HG02759 (cell line): ENCODE measurements at regions not wholly inside any gene's neighbourhood (a gene's known extent, or its start where the extent isn't known, plus 50 kb on each side); places are given as distances from the start of the nearest gene placed in this dataset.
A peak's percentile ranks its signal among the peaks of the same experiment; 100 is the strongest.

Experiments
- ATAC-seq: cut with Tn5 transposase; IDR thresholded peaks from one replicate; pipeline ENCODE4 v1.9.1; 2021; ENCODE audit warnings: mild to moderate bottlenecking, moderate library complexity; ENCODE audit not compliant: unreplicated experiment

GRCh38 chr2:180481998-180482397 lies 474.9 kb upstream of the CWC22 start:
- no peak for ATAC-seq

- ATAC-seq: no peak
Observed at GRCh38 chr2:180478883-180479282, 471.8 kb upstream of the CWC22 start.

DNA sequence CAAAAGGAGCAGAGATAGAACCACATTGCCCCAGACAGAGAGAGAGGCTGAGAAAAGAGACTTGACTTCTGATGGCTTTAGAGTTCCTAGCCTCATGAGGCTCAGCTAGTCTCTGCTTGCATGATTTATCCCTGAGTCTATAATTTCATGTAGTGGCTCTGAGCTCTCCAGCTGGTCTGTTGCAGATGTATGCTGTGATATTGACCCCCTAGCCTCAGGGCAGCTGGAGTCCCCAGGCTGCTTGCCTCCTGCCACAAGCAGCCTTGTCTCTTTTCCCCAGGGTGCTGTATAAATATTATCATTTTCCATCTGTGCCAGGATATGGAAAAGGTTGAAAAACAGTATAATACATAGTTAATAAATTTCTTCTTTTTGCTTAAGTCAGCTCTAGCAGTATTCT lies 467.6 kb upstream of the CWC22 start:
- ATAC-seq: no peak

DNA sequence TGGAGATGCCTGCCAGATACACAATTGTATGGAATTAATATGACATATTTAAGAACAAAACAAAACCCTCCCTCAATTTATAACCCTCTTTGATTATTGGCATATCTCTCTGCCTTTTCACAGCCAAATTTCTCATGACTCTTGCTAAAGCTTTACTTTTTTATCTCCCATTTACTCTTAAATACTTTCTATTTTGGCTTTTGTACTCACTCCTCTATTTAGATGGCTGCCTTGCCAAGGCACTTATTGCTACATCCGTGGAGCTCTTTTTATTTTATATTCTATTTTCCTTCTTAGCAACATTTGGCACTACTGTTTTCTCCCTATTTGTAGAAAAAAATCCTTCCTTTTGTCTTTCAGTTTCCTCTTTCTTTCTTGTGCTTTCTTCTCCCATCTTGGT lies 466.4 kb upstream of the CWC22 start:
- no peak for ATAC-seq

- ATAC-seq: no peak
Observed at GRCh38 chr2:180472133-180472532, 465.0 kb upstream of the CWC22 start.

- ATAC-seq: no peak
Observed at GRCh38 chr2:180463608-180464007, 456.5 kb upstream of the CWC22 start.

- no peak for ATAC-seq
Observed at GRCh38 chr2:180461761-180462160, 454.7 kb upstream of the CWC22 start.

- ATAC-seq: no peak
Observed at GRCh38 chr2:180456801-180457200, 449.7 kb upstream of the CWC22 start.

DNA sequence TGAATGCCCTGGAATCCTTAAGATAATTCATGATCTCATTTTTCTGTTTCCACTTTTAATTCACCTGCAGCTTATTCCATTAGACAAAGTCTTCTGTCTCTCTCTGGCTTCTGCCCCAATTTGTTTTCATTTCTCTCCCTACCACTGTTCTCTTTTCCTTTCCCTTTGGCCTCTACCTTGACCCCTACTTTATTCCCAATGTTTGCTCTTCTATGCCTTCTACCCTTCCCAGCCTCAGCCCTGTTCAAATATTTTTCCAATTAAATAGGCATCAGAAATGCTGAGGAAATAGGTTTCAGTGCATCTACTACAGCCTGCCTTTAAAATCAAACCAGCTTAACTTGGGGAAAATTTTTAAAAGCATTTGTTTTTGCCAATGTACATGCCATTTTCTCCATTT lies 443.7 kb upstream of the CWC22 start:
- no peak for ATAC-seq

DNA sequence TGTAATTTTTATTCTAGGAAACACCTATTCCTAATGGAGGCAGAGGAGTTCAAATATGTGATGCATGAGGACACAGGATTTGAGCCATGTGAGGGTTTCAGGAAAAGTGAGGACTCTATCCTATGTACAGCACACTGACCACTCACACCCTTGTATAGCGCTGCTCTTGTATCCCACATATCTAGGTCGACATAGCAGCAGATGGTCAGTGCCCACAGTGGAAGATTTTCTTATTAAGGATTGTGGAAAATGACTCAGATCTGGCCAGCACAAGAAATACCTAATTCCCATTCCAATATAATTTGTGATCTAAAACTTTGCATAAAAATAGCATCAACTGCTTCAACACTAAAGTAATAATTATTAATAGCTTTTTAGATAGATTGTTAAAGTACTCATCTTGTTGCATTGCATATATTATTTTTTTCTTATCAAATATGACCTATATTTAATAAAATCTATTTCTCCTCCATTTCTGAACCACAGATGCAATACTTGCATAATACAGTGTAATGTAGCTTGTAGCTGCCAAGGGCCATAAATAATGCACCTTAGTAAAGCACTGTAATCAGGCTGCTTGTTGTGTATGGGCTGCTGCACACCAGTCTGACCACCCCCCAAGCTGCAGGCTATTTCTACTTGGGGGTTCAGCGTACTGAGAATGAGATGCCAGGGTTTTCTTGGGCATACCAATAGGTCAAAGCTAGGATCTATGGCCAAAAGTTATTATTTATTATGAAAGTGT lies 442.2 kb upstream of the CWC22 start:
- ATAC-seq: no peak

DNA sequence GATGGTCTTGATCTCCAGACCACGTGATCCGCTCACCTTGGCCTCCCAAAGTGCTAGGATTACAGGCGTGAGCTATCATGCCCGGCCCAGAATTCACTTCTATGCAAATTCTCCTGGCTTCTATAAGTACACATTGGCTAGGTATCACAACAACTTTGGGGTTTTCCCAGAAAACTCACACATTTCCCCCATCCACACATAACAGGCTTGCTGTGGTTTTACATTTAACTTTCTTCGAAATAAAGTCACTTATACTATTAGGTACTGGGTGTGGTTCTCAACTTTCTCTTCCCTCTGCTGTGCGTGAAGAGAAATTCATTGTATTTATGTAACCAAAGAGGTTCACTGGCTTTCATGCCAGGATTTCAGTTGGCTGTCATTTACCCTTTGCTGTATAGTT lies 439.4 kb upstream of the CWC22 start:
- ATAC-seq: no peak

GRCh38 chr2:180443888-180444287 lies 436.8 kb upstream of the CWC22 start:
- no peak for ATAC-seq

DNA sequence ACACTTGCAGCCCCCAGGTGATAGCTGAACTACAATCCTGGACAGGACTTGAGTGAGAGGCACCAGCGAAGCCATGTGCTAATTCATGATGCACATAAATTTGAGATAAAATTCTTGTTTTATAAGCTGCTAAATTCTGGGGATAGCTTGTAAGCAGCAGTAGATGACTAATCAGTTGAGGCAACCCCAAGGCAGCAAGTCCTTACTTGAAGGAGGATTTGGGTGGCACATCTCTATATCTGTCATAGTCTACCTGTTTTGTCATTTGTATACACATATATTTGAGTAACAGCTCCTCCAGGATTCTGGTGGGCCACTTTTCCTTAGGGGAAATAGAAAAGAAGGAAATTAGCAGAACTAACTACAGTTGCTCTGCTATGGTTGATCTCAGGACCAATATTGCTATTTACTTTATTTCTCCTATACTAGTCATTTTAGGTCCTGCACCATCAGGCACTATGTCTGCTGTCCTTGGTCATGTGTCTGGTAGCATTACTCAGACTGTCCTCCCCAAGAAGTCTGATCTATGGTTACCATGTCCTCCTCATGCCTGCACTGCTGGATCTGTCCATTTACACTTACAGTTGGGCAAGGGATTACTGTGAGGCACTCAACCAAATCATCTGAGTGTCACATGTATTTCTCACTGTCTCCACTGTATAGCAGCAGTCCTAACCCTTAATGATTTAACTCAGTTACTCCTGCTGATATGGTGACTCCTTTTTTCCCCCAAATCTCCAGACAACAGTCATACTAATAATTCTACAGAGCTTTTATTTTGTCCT lies 436.0 kb upstream of the CWC22 start:
- ATAC-seq: no peak

- no peak for ATAC-seq
Observed at GRCh38 chr2:180419212-180419611, 412.1 kb upstream of the CWC22 start.

DNA sequence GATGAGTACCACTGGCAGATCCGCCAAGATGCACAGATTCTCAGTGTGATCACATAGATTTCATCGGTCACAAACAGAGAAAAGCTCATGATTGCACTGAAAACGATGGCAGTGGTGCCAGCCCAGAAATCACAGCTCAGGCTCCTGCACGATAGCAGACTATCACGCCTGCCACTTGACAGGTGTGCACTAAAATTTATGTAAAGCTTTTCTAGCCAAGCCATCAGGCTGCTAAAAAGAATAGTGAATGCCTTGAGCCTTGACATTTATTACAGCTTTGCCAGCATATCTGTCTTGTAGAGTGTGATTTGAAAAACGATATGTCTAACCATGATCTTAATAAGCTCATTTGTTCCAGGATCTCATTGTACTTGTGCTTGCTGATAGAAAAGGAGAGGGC lies 409.5 kb upstream of the CWC22 start:
- no peak for ATAC-seq

DNA sequence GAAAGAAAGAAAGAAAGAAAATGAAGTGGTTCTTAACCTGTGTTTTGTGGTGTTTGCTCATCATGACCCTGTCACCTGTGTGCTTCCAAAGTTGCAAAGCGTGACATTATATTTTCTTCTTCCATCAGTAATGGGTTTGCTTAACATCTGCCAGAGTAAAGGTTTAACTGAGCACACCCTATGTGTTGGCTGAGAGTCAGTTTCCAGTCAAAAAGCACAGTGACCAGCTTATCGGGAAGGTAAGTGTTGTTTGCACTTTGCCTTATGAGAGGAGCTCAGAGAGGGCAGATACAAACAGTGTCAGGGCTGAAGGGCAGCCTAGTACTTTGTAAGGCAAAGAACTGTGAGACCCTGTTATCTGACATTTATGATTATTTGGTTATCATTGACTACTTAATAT lies 406.2 kb upstream of the CWC22 start:
- ATAC-seq: no peak

GRCh38 chr2:180412219-180412618 lies 405.1 kb upstream of the CWC22 start:
- ATAC-seq: no peak

GRCh38 chr2:180411661-180412060 lies 404.6 kb upstream of the CWC22 start:
- ATAC-seq: peak; percentile 82

DNA sequence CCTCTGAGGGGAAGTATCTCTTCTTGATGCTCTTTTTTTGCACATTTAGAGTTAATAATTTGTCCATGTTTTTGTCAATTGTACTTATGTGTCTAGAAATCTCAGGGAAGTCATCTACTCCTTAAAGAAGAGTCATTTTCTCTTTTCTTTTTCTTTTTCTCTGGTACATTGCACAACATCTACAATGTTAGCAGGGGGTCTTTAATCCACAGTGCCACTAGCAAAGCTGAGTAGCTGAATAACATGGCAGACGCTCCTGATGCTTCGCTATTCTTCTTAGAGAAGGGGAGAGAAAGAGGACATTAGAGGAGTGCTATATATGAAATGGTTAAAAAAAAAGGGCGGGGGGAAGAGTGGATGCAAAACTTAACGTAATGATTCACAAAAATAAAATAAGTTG lies 399.6 kb upstream of the CWC22 start:
- ATAC-seq: no peak

- ATAC-seq: peak; percentile 46
Observed at GRCh38 chr2:180405520-180405919, 398.4 kb upstream of the CWC22 start.

DNA sequence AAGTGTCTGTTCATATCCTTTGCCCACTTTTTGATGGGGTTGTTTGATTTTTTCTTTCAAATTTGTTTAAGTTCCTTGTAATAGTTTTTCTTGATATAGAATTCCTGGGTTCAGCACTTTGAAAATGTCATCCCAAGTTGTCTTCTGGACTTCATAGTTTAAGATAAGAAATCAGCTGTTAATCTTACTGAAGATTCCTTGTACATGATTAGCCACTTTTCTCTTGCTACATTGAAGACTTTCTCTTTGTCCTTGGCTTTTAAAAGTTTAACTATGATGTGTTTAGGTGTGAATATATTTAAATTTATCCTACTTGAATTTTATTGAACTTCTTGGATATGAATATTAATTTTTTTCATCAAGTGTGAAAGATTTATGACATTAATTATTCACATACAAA lies 387.2 kb upstream of the CWC22 start:
- no peak for ATAC-seq

DNA sequence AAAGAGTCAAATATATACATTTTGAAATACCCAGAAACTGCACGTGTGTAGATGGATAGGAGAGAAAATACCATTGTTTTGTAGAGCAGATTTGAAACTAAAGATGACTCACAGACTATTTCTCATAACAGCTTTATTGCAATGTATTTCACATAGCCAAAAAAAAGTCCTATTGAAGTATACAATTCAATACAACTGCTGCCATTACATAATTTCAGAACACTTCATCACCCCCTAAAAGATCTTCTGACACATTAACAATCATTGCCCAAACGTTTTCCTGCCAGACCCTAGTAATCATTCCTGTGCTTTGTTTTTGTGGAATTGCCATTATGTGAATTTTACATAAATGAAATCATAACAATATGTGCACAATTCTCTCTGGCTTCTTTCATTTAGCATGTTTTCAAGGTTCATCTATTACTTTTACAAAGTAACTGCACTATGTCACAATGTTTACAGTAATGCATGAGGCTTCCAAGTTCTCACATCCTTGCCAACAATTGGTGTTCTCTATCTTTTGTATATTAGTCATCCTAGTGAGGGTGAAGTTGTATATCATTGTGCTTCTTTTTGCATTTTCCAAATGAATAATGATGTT lies 378.6 kb upstream of the CWC22 start:
- no peak for ATAC-seq
